Effector memory CD4-positive, alpha-beta T cell (primary cell): ENCODE measurements at regions not wholly inside any gene's neighbourhood (a gene's known extent, or its start where the extent isn't known, plus 50 kb on each side); places are given as distances from the start of the nearest gene placed in this dataset.
"Not testable (repeated sequence)": the region's sequence is repeated elsewhere in the genome, so short reads cannot be mapped to it uniquely, and the experiment has no call there.

Experiments used
- DNase-seq, 3 donors: peaks; one replicate each; pipeline ENCODE4 v3.0.0-alpha.2; 2020
- H3K27ac ChIP-seq: 2 replicates; pipeline ENCODE4 v1.7.0; 2013; ENCODE audit warnings: mild to moderate bottlenecking, low read length, moderate library complexity; ENCODE audit not compliant: insufficient read depth, poor library complexity, severe bottlenecking
- H3K27me3 ChIP-seq: replicated peaks from 2 replicates; pipeline ENCODE4 v1.7.0; 2013; ENCODE audit warnings: mild to moderate bottlenecking, low read length; ENCODE audit not compliant: insufficient read depth, control insufficient read depth, poor library complexity, severe bottlenecking
- H3K36me3 ChIP-seq: 2 replicates; pipeline ENCODE4 v1.7.0; 2013; ENCODE audit warnings: mild to moderate bottlenecking, low read length, moderate library complexity; ENCODE audit not compliant: control insufficient read depth, insufficient read depth
- H3K4me1 ChIP-seq: 2 replicates; pipeline ENCODE4 v1.7.0; 2013; ENCODE audit warnings: low read length, mild to moderate bottlenecking; ENCODE audit not compliant: control insufficient read depth, insufficient read depth, poor library complexity, severe bottlenecking
- H3K4me3 ChIP-seq: 2 replicates; pipeline ENCODE4 v1.7.0; 2013; ENCODE audit warnings: low read length, low read depth, mild to moderate bottlenecking; ENCODE audit not compliant: insufficient read depth, poor library complexity, severe bottlenecking
- H3K9me3 ChIP-seq: 2 replicates; pipeline ENCODE4 v1.7.0; 2013; ENCODE audit warnings: mild to moderate bottlenecking, low read length, moderate library complexity; ENCODE audit not compliant: control insufficient read depth

DNA sequence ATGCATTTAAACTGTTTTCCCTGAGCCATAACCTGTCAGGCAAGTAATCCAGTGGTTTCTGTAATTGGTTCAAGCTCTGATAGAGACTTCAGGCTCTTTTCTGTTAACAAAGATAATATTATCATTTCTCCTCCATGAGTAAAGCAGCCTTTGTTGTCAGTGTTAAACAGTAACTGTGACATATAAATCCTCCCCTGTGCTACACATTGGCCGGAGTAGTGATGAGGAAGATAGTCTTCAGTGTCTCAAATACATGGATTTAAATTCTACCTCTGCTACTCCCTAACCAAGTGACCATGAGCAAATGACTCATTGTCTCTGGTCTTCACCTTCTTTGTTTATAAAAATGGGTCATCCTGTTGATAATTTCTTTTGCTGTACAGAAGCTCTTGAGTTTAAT, 615.5 kb upstream of the CHD1 start:
- no peak for DNase-seq
- Histone ChIP-seq H3K27me3 (no peaks in the 10 kb centered on the region), H3K36me3 (no peaks in the 10 kb centered on the region), H3K27ac (no peak overlapping the region), H3K9me3 (no peaks in the 10 kb centered on the region), H3K4me3 (no peak overlapping the region), H3K4me1 (no peaks in the 10 kb centered on the region)

DNA sequence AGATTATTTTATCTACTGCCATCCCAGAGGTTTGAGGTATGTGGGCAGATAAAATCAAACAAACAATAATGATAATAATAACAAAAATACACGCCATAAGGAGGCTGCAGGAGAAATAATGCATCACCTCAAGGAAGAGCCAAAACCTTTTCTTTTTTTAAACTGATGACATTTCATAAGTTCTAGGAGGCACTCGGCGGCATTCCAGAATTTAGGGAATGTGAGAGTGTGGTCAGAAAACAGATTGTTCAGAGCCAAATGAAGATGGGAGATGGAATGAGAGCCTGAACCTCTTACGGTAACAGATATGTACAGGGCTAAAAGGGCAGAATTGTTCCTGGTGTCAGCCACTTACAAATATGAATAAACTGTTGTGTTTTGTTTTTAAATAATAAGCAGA, 615.0 kb upstream of the CHD1 start:
- H3K9me3 ChIP-seq = no peaks in the 10 kb centered on the region
- DNase-seq = no peak
- no peaks in the 10 kb centered on the region for H3K27me3 ChIP-seq
- H3K36me3 ChIP-seq = no peaks in the 10 kb centered on the region
- H3K4me3 ChIP-seq = no peak overlapping the region
- no peak overlapping the region for H3K27ac ChIP-seq
- H3K4me1 ChIP-seq = no peaks in the 10 kb centered on the region

DNA sequence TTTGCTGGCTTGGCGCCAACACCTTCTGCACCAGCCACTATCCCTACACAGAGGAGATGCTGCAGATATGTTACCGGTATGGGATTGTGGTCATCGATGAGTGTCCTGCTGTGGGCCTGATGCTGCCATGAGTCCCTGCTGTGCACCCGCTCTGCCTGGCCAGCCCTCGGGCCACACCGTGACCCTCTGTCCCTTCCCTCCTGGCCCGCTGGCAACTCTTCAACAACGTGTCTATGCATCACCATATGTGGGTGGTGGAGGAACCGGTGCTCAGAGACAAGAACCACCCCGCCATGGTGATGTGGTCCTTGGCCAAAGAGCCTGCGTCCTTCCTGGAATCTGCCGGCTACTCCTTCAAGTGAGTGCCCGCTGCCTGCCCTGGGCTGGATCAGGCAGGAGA, 605.4 kb upstream of the CHD1 start:
- not testable (repeated sequence) for DNase-seq, H3K27ac ChIP-seq, H3K27me3 ChIP-seq, H3K4me1 ChIP-seq, H3K9me3 ChIP-seq, H3K4me3 ChIP-seq, H3K36me3 ChIP-seq

DNA sequence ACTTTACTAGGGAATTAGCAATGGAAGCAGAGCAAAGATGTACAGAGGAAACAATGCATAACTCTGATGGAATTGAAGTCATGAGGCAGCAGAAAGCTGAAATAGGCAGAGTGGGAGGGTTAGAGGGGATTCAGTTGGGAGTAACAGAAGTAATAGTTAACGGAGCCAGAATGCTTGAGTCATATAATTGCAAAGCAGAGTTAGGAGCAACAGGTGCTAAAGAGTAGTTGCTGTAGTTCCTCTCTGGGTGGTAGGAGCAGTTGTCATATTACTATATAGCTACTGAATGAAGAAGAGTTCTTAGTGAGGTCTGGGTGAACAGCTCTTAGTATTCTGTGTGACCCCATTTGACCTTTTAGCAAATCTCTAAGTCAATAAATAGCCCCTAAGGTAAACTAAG, 592.9 kb upstream of the CHD1 start:
- not testable (repeated sequence) for H3K4me3 ChIP-seq, H3K27me3 ChIP-seq, H3K4me1 ChIP-seq, H3K9me3 ChIP-seq, H3K36me3 ChIP-seq, DNase-seq, H3K27ac ChIP-seq

GRCh38 chr5:99515864-99516490, 587.2 kb upstream of the CHD1 start:
- not testable (repeated sequence) for H3K9me3 ChIP-seq, DNase-seq, H3K4me1 ChIP-seq, H3K27me3 ChIP-seq, H3K4me3 ChIP-seq, H3K36me3 ChIP-seq, H3K27ac ChIP-seq

DNA sequence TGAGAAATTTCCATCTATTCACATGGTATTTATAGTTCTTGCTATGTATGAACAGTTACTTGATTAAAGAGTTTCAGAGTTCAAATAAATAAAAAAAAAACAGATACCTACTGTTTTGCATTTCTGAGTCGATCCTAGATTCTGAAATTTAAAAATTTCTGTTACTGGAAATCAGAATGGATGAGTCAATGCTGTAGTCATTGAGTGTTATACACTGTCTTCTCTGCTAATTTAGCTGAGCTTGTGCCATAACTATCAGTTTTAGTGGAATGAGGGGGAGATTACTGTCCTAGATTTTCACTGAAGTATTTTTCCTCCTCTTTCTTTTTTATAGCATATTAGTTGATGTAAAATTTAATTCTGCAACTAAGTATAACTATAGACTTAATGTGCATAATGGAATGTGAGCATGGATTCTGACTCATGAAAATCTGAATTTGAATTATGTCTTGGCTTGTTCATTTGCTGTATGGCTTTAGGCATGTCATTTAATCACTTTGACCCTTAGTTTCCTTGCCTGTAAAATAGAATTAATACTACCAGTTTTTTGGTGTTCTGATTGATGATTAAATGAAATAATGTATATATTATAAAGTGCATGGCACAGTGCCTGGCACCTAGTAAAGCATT, 581.5 kb upstream of the CHD1 start:
- H3K4me3 ChIP-seq, H3K9me3 ChIP-seq, H3K36me3 ChIP-seq, H3K4me1 ChIP-seq, H3K27me3 ChIP-seq, H3K27ac ChIP-seq, DNase-seq: not testable (repeated sequence)

- not testable (repeated sequence) for H3K36me3 ChIP-seq, DNase-seq, H3K27ac ChIP-seq, H3K9me3 ChIP-seq, H3K4me1 ChIP-seq, H3K27me3 ChIP-seq, H3K4me3 ChIP-seq
Measured at GRCh38 chr5:99509064-99509463, 580.3 kb upstream of the CHD1 start.

DNA sequence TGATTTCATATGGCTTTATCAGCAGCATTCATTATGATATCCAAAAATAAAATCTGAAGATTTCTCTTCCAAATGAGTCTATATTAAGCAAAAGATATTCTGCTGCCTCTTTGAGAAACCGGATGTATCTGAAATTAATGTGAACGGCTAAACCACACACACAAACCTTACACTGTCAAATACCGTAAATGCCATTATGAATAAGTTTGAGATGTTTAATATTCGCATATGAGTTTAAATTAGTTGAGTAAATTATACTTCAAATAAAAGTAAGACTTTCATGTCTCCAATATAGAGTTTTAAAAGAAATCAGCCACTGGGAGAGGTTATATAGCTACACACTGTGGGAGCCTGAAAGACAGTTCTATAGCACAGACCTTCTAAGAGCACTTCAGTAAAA, 566.6 kb upstream of the CHD1 start:
- H3K9me3 ChIP-seq, H3K4me1 ChIP-seq, H3K36me3 ChIP-seq, H3K27ac ChIP-seq, H3K4me3 ChIP-seq, DNase-seq, H3K27me3 ChIP-seq: not testable (repeated sequence)

GRCh38 chr5:99478450-99478849, 549.6 kb upstream of the CHD1 start:
- H3K27me3 ChIP-seq, H3K36me3 ChIP-seq, H3K4me3 ChIP-seq, H3K9me3 ChIP-seq, H3K27ac ChIP-seq, DNase-seq, H3K4me1 ChIP-seq: not testable (repeated sequence)

- not testable (repeated sequence) for H3K36me3 ChIP-seq, H3K27ac ChIP-seq, H3K27me3 ChIP-seq, H3K4me1 ChIP-seq, DNase-seq, H3K9me3 ChIP-seq, H3K4me3 ChIP-seq
Measured at GRCh38 chr5:99473328-99473727, 544.5 kb upstream of the CHD1 start.
